Endothelial cell of hepatic sinusoid (primary cell): ENCODE measurements at regions not wholly inside any gene's neighbourhood (a gene's known extent, or its start where the extent isn't known, plus 50 kb on each side); places are given as distances from the start of the nearest gene placed in this dataset.

Experiments used
- in situ Hi-C: cut with HindIII; loops from 2 replicates; pipeline ENCODE4 v1.10.0; 2017; ENCODE audit warnings: low sequenced_read_pairs

- in situ Hi-C loops: no loop called here
Observed at GRCh38 chr7:41315764-41316163, 387.1 kb downstream of the INHBA start.

- in situ Hi-C loops: no loop called here
Observed at GRCh38 chr7:41313171-41313570, 389.7 kb downstream of the INHBA start.

GRCh38 chr7:41312235-41312634 is 390.7 kb downstream of the INHBA start:
- in situ Hi-C loops: no loop called here

GRCh38 chr7:41311301-41311700 is 391.6 kb downstream of the INHBA start:
- in situ Hi-C loops: no loop called here

GRCh38 chr7:41306486-41306885 is 396.4 kb downstream of the INHBA start:
- in situ Hi-C loops: no loop called here

GRCh38 chr7:41305001-41305400 is 397.9 kb downstream of the INHBA start:
- in situ Hi-C loops: no loop called here

- in situ Hi-C loops: no loop called here
Observed at GRCh38 chr7:41303709-41304108, 399.2 kb downstream of the INHBA start.

GRCh38 chr7:41298409-41298808 is 404.5 kb downstream of the INHBA start:
- in situ Hi-C loops: no loop called here

- in situ Hi-C loops: no loop called here
Observed at GRCh38 chr7:41297166-41297565, 405.7 kb downstream of the INHBA start.

- in situ Hi-C loops: no loop called here
Observed at GRCh38 chr7:41295455-41295815, 407.5 kb downstream of the INHBA start.

GRCh38 chr7:41294556-41295454 is 408.1 kb downstream of the INHBA start:
- in situ Hi-C loops: no loop called here

GRCh38 chr7:41292487-41292886 is 410.4 kb downstream of the INHBA start:
- in situ Hi-C loops: no loop called here

- in situ Hi-C loops: no loop called here
Observed at GRCh38 chr7:41287559-41288335, 415.1 kb downstream of the INHBA start.

GRCh38 chr7:41280491-41280890 is 422.4 kb downstream of the INHBA start:
- in situ Hi-C loops: no loop called here

GRCh38 chr7:41277561-41277960 is 425.3 kb downstream of the INHBA start:
- in situ Hi-C loops: no loop called here

GRCh38 chr7:41275255-41275654 is 427.6 kb downstream of the INHBA start:
- in situ Hi-C loops: no loop called here

- in situ Hi-C loops: no loop called here
Observed at GRCh38 chr7:41274179-41274578, 428.7 kb downstream of the INHBA start.

GRCh38 chr7:41272664-41273063 is 430.2 kb downstream of the INHBA start:
- in situ Hi-C loops: no loop called here

- in situ Hi-C loops: no loop called here
Observed at GRCh38 chr7:41268878-41269277, 434.0 kb downstream of the INHBA start.

GRCh38 chr7:41261080-41261479 is 441.8 kb downstream of the INHBA start:
- in situ Hi-C loops: no loop called here

- in situ Hi-C loops: no loop called here
Observed at GRCh38 chr7:41257660-41258059, 445.2 kb downstream of the INHBA start.
